ENCODE measurements at regions not wholly inside any gene's neighbourhood (a gene's known extent, or its start where the extent isn't known, plus 50 kb on each side); places are given as distances from the start of the nearest gene placed in this dataset.

GRCh38 chr11:69219991-69220390 lies 64.3 kb downstream of the SMIM38 start:
- TF ChIP-seq CTCF (conservative IDR thresholded peaks at IDR 0.05) (no peak), ZFX (IDR thresholded peaks at IDR 0.05) (no peak)

All from C4-2B (cell line).